Fibroblast of pulmonary artery (primary cell): ENCODE measurements at regions not wholly inside any gene's neighbourhood (a gene's known extent, or its start where the extent isn't known, plus 50 kb on each side); places are given as distances from the start of the nearest gene placed in this dataset.

Experiments
- DNase-seq: peaks from one replicate; pipeline ENCODE4 v3.0.0-alpha.2; 2010; ENCODE audit warnings: low read depth
- H3K4me3 ChIP-seq: replicated peaks from 2 replicates; pipeline ENCODE4 v1.5.1; 2011; ENCODE audit warnings: low read depth, mild to moderate bottlenecking, control low read depth, low read length, moderate library complexity
- TF ChIP-seq, protein P1 (sequence below): IDR thresholded peaks from 2 replicates; pipeline ENCODE4 v1.5.1; 2011; ENCODE audit warnings: mild to moderate bottlenecking, control low read depth, low read length, inconsistent platforms; ENCODE audit errors: missing control alignments

DNA sequence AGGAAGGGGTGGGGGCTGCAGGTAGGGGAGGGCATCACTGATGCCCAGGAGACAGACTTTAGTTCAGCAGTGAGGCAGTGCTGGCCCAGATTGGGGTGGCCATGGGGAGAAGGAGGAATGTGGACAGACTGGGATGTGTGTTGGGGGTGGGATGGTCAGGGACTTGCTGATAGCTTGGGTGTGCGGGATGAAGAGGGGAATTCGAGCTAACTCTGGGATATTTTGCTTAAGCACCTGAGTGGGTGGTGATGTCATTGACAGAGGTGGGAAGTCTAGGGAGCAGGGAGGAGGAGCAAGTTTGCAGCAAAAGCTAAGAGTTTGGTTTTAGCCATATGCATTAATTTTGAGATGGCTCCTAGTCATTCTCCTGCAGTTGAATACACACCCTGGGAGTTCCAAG lies 207.5 kb downstream of the RPLP1 start:
- H3K4me3 ChIP-seq = no peak overlapping the region
- DNase-seq = no peak
- TF ChIP-seq, protein P1, sequence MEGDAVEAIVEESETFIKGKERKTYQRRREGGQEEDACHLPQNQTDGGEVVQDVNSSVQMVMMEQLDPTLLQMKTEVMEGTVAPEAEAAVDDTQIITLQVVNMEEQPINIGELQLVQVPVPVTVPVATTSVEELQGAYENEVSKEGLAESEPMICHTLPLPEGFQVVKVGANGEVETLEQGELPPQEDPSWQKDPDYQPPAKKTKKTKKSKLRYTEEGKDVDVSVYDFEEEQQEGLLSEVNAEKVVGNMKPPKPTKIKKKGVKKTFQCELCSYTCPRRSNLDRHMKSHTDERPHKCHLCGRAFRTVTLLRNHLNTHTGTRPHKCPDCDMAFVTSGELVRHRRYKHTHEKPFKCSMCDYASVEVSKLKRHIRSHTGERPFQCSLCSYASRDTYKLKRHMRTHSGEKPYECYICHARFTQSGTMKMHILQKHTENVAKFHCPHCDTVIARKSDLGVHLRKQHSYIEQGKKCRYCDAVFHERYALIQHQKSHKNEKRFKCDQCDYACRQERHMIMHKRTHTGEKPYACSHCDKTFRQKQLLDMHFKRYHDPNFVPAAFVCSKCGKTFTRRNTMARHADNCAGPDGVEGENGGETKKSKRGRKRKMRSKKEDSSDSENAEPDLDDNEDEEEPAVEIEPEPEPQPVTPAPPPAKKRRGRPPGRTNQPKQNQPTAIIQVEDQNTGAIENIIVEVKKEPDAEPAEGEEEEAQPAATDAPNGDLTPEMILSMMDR = no peak

- DNase-seq = no peak
- TF ChIP-seq, protein P1 = no peak
- no peak overlapping the region for H3K4me3 ChIP-seq
These were observed 208.2 kb downstream of the RPLP1 start for GRCh38 chr15:69660658-69661405.

DNA sequence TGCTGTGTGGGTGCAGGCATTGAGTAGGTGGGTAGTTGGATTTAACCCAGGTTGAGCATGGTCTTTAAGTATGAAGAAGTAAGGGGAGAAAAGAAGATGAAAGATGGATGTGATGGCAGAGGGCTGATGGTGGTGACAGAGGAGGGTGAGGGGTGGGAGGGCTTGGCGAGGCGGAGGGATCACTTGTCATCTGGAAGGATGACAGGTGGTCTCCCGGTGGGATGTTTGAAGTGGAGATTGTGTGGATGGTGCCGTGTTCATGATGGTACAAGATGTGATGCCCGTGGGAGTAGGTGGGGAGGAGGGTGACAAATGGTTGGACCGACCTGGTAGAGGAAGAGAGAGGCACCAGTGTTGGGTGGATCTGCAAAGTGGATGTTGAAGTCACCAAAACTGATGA lies 208.8 kb downstream of the RPLP1 start:
- H3K4me3 ChIP-seq = no peak overlapping the region
- no peak for DNase-seq
- TF ChIP-seq, protein P1 = no peak

GRCh38 chr15:69661871-69662644 lies 209.4 kb downstream of the RPLP1 start:
- no peak for DNase-seq
- TF ChIP-seq, protein P1 = no peak
- H3K4me3 ChIP-seq = no peak overlapping the region

DNA sequence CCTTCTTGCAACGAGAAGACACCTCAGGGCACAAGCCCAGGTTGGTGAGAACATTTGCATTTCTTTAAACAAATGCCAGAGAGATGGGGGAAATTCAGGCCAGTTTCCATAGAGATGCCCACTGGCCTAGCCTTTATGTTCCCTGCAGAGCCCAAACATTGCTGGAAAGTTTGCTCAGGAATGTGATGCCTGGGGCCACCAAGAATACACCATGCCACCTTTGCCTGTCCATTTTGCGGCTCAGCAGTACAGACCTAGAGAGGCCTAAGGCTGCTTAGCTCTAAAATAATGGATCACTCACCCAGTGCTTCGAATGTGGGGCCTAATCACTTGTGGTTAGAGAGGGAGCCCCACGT lies 210.0 kb downstream of the RPLP1 start:
- no peak overlapping the region for H3K4me3 ChIP-seq
- TF ChIP-seq, protein P1 = no peak
- no peak for DNase-seq

GRCh38 chr15:69663441-69663840 lies 210.8 kb downstream of the RPLP1 start:
- no peak overlapping the region for H3K4me3 ChIP-seq
- TF ChIP-seq, protein P1 = no peak
- no peak for DNase-seq
